NOMO-1 treated with dmso at 0.1 percent for 144 hours (cell line): ENCODE measurements at regions not wholly inside any gene's neighbourhood (a gene's known extent, or its start where the extent isn't known, plus 50 kb on each side); places are given as distances from the start of the nearest gene placed in this dataset.

Experiments
- DNase-seq: peaks from one replicate; lab custom pipeline; 2025; ENCODE audit not compliant: unreplicated experiment; lab: John Stamatoyannopoulos, UW

DNA sequence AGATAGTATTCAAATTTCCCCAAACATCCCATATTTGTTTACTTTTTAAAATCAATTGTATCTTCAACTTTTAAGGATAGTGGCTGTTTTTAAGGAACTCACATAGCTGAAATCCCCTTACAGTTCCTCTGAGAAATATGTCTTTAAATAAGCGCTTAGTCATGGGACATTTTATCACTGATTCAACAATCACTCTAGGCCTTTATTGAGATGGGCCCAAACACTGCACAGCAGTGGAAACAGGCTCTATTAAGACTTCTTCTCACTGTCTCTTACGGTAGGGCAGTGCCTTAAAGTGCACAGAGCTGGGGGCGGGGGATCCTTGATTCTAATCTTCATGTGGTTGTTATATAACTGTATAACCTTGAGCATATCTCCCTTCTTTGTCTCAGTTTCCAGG is 59.8 kb upstream of the RREB1 start:
- DNase-seq, result peak; percentile 10

DNA sequence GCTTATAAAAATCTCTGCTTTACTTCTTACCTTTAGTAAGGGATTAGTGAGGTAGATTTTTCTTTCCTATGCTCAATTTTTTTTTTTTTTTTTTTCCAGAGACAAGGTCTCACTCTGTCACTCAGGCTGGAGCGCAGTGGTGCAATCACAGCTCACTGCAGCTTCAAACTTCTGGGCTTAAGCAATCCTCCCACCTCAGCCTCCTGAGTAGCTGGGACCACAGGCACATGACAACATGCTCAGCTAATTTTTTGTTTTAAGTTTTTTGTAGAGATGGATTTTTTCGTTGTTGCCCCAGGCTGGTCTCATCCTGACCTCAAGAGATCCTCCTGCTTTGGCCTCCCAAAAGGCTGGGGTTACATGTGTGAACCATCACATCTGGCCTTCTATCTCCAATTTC is 58.9 kb upstream of the RREB1 start:
- no peak for DNase-seq

DNA sequence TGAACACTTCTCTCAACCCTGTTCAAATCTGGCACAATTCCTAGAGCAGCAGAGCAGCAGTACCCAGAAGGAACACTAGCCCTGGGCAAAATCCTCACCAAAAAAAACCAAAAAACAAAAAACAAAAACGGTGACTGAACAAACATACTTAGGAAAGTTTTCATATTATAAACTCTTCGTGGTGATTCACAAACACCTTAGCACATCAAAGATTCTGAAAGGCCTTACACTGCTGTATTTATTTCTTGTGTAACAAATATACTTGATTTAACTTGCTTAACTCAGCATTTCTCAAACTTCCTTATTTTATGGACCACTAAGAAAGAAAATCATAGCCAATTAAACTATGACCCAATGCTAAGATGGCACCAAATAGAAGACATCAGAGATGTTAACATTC is 57.8 kb upstream of the RREB1 start:
- peak; percentile 24 for DNase-seq

DNA sequence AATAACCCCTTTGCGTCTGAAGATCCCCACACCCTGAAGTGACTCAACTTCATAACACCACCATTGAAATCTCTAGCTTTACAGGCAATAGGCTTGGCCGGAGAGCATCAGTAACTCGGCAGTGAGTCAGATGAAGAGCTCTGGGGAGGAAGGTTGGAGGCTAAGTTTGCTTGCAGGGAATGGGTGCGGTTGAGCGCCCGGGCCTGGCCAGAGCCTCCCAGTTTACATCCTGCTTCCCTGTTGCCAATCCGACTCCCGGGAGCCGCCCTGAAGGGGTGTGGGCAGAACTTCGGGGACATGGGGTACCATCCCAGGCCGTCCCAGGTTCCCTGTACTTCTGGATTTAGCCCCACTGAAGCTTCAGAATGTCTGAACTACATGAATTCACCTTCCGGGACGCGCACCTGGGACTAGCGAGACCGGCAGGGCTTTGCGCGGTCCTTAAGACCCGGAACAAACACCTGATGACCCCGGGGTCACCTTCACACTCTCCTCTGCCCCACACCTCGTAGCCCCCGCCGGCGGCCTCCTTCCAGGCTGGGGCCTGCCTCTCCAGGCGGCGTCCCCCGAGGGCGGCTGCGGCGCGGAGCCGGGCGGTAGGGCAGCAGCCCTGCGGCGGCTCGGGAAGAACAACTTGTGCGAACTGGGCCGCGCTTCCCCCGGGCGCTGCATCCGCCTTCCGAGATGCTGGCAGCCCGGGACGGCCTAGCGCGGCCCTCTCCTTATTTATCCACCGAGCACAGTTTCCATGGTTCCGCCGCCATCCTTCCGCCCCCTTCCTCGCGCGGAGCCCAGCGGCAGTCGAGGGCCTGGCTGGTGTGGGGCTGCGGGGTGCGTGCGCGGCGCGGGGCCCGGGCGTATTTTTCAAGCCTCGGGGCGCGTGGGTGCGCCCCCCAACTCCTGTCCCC is 56.6 kb upstream of the RREB1 start:
- peak; percentile 31 for DNase-seq

DNA sequence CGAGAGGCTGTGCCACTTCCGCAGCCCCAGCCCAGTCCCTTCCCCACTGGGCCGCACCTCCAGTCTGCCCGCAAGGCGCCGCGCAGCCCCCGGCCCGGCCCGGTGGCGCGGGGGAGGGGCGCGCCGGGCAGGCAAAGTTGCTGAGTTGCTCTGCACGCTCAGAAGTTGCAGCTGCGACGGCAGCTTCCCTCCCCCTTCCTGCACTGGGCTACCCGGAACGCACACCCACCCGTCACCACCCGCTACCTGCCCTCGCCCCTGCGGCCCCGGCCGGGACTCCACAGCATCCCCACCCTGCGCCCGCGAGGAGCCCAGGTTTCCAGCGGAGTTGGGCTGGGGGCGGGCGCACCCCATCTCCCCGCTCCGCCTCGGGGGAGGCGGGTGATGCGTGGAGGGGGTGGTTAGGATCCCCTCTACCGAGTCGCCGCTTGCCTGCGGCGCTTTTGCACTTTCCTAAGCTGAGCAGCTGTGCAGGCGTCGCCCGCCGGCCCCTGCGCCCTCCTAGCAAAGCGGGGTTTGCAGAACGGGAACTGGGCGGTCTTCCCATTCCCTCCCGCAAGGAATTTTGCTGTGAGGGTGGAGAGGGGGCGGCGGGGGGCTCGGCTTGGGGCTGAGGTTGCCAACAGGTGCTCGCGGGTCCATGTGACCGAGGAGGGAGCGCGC is 55.9 kb upstream of the RREB1 start:
- DNase-seq, result peak; percentile 44

DNA sequence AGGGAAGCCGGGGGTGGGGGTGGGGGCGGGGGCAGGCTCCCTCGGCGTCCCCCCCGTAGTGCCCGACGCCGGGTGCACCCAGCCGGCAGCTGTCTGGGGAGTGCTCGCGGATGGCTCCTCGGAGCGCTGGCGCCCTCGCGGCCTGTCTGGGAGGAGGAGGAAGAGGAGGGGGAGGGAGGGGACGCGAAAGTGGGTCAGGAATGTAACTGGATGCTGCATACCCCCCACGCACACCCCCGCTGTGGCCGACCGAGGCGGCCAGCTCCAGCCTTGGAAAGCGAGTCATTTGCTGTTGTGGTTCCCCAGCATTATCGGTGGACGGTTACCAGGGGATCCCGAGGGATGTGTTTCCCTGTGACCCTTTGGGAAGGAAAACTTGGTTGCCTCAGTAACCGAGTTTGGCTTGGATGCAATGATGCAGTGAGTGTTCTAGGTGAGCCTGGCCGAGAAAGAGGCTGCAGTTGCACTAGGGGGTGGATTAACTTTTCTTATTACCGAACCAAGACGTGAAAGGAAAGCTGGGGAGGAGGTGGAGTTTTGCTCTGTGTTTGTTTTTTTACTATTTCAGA is 55.2 kb upstream of the RREB1 start:
- DNase-seq, result no peak

DNA sequence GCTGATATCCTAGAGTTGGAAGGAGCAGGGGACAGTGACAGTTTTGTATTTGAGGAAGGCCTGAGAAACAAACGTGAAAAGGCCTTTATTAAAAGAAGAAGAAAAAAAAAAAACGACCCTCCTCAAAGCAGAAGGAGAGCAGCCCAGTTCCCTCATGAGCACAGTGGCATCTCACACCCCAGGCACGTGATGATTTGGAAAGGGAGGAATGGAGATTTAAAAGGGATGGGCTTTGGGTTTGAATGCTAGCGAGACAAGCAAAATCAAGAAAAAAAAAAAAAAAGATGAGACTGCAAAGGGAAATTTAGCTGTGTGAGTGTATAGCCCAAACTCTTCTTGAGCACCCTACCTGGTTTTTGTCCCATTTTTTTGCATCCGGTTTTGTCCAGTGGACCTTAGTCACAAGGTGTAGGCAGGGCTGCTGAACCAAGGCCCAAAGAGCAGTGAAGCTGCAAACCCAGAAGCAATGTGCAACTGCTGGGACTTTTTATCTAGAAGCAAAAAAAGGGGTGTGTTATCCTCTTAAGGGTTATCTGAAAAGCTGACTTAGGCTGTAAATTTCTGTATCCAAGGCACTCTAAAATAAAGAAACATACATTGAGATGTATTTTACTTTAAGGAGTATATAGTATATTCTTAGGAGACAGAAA is 54.5 kb upstream of the RREB1 start:
- DNase-seq, result no peak
